ENCODE measurements at regions not wholly inside any gene's neighbourhood (a gene's known extent, or its start where the extent isn't known, plus 50 kb on each side); places are given as distances from the start of the nearest gene placed in this dataset.

- TF ChIP-seq, protein P1, sequence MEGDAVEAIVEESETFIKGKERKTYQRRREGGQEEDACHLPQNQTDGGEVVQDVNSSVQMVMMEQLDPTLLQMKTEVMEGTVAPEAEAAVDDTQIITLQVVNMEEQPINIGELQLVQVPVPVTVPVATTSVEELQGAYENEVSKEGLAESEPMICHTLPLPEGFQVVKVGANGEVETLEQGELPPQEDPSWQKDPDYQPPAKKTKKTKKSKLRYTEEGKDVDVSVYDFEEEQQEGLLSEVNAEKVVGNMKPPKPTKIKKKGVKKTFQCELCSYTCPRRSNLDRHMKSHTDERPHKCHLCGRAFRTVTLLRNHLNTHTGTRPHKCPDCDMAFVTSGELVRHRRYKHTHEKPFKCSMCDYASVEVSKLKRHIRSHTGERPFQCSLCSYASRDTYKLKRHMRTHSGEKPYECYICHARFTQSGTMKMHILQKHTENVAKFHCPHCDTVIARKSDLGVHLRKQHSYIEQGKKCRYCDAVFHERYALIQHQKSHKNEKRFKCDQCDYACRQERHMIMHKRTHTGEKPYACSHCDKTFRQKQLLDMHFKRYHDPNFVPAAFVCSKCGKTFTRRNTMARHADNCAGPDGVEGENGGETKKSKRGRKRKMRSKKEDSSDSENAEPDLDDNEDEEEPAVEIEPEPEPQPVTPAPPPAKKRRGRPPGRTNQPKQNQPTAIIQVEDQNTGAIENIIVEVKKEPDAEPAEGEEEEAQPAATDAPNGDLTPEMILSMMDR (IDR thresholded peaks at IDR 0.05; ENCODE audit: low read length), result no peak
- TF ChIP-seq EZH2 (optimal IDR thresholded peaks at IDR 0.05; ENCODE audit: low read depth, low read length) (no peak), EZH2phosphoT487 (IDR thresholded peaks at IDR 0.05; ENCODE audit: low read length) (no peak)
These were observed 540.9 kb downstream of the KIF4B start for GRCh38 chr5:155554500-155554899.

Data from MM.1S (cell line).